Smooth muscle cell (in vitro differentiated cells): ENCODE measurements at regions not wholly inside any gene's neighbourhood (a gene's known extent, or its start where the extent isn't known, plus 50 kb on each side); places are given as distances from the start of the nearest gene placed in this dataset.

Source experiments
- DNase-seq: peaks from one replicate; lab custom pipeline; 2025; ENCODE audit not compliant: unreplicated experiment; lab: John Stamatoyannopoulos, UW
- H2AFZ ChIP-seq: fragments of 200-600 bp; sonication (generic); 2 replicates; pipeline ENCODE4 v1.6.0; 2016; ENCODE audit warnings: antibody characterized with exemption, low read depth, mild to moderate bottlenecking
- H3F3A ChIP-seq: fragments of 200-600 bp; sonication (generic); 2 replicates; pipeline ENCODE4 v1.6.0; 2017; ENCODE audit warnings: antibody characterized with exemption, low read depth
- H3K27ac ChIP-seq: fragments of 200-600 bp; sonication (generic); 2 replicates; pipeline ENCODE4 v1.5.1; 2016; ENCODE audit warnings: low read depth, mild to moderate bottlenecking
- H3K27me3 ChIP-seq: fragments of 200-600 bp; sonication (generic); 2 replicates; pipeline ENCODE4 v1.6.1; 2016; ENCODE audit warnings: low read depth, mild to moderate bottlenecking
- H3K36me3 ChIP-seq: fragments of 200-600 bp; sonication (generic); 2 replicates; pipeline ENCODE4 v1.5.1; 2016; ENCODE audit warnings: low read depth
- H3K4me1 ChIP-seq: fragments of 200-600 bp; sonication (generic); 2 replicates; pipeline ENCODE4 v1.5.1; 2016; ENCODE audit warnings: low read depth
- H3K4me2 ChIP-seq: fragments of 200-600 bp; sonication (generic); 2 replicates; pipeline ENCODE4 v1.6.0; 2016; ENCODE audit warnings: mild to moderate bottlenecking
- H3K4me3 ChIP-seq: fragments of 200-600 bp; sonication (generic); 2 replicates; pipeline ENCODE4 v1.5.1; 2016; ENCODE audit warnings: mild to moderate bottlenecking
- H3K79me2 ChIP-seq: fragments of 200-600 bp; sonication (generic); 2 replicates; pipeline ENCODE4 v1.6.0; 2016; ENCODE audit warnings: low read depth, mild to moderate bottlenecking
- H3K9ac ChIP-seq: fragments of 200-600 bp; sonication (generic); 2 replicates; pipeline ENCODE4 v1.6.0; 2016; ENCODE audit warnings: low read depth
- H3K9me3 ChIP-seq: fragments of 200-600 bp; sonication (generic); replicated peaks from 2 replicates; pipeline ENCODE4 v1.5.1; 2016; ENCODE audit warnings: low read depth
- H4K20me1 ChIP-seq: fragments of 200-600 bp; sonication (generic); 2 replicates; pipeline ENCODE4 v1.6.0; 2016; ENCODE audit warnings: low read depth
- CTCF ChIP-seq: fragments of 200-600 bp; sonication (generic); IDR thresholded peaks from 2 replicates; pipeline ENCODE4 v1.5.1; 2017; ENCODE audit warnings: borderline replicate concordance, mild to moderate bottlenecking, antibody characterized with exemption; ENCODE audit not compliant: insufficient read depth, poor library complexity, severe bottlenecking
- WGBS: methylation state at CpG from one replicate; pipeline ENCODE4 v1.1.7; 2016; ENCODE audit warnings: low lambda C conversion rate; 5-methylcytosine and 5-hydroxymethylcytosine counted together

GRCh38 chr5:167999182-167999581 lies 292.3 kb upstream of the WWC1 start:
- H2AFZ ChIP-seq = no peak overlapping the region
- no peaks in the 10 kb centered on the region for H3F3A ChIP-seq
- H3K9me3 ChIP-seq = no peaks in the 10 kb centered on the region
- H3K27ac ChIP-seq = no peak overlapping the region
- DNase-seq = no peak
- H3K4me3 ChIP-seq = no peak overlapping the region
- H3K27me3 ChIP-seq = no peaks in the 10 kb centered on the region
- TF ChIP-seq CTCF = no peak
- H3K4me1 ChIP-seq = no peaks in the 10 kb centered on the region
- H3K36me3 ChIP-seq = no peaks in the 10 kb centered on the region
- no peak overlapping the region for H3K4me2 ChIP-seq
- H4K20me1 ChIP-seq = no peaks in the 10 kb centered on the region
- H3K9ac ChIP-seq = no peak overlapping the region
- no peaks in the 10 kb centered on the region for H3K79me2 ChIP-seq
- 73% methylated on average over 2 of the region's 2 CpGs for WGBS

- no peaks in the 10 kb centered on the region for H3K36me3 ChIP-seq
- H3K4me3 ChIP-seq = no peak overlapping the region
- peaks cover 6% of the 10 kb centered on the region for H3F3A ChIP-seq
- no peak overlapping the region for H3K4me2 ChIP-seq
- H3K9me3 ChIP-seq = no peaks in the 10 kb centered on the region
- no peaks in the 10 kb centered on the region for H3K27me3 ChIP-seq
- H3K79me2 ChIP-seq = no peaks in the 10 kb centered on the region
- no peaks in the 10 kb centered on the region for H3K4me1 ChIP-seq
- H4K20me1 ChIP-seq = no peaks in the 10 kb centered on the region
- no peak overlapping the region for H2AFZ ChIP-seq
- no peak for DNase-seq
- no peak for TF ChIP-seq CTCF
- no peak overlapping the region for H3K27ac ChIP-seq
- H3K9ac ChIP-seq = no peak overlapping the region
- WGBS = 94% methylated on average over 2 of the region's 2 CpGs
Observed at GRCh38 chr5:168001318-168001717, 290.1 kb upstream of the WWC1 start.

GRCh38 chr5:168002116-168002515 lies 289.3 kb upstream of the WWC1 start:
- 95% methylated on average over 4 of the region's 4 CpGs for WGBS
- H3K4me1 ChIP-seq = peaks cover 4% of the 10 kb centered on the region

More at GRCh38 chr5:168002116-168002515, 289.3 kb upstream of the WWC1 start:
- no peaks in the 10 kb centered on the region for H4K20me1 ChIP-seq
- DNase-seq = no peak
- no peak overlapping the region for H3K4me2 ChIP-seq
- no peak overlapping the region for H2AFZ ChIP-seq
- H3K4me3 ChIP-seq = no peak overlapping the region
- no peaks in the 10 kb centered on the region for H3K79me2 ChIP-seq
- no peaks in the 10 kb centered on the region for H3K36me3 ChIP-seq
- no peak for TF ChIP-seq CTCF
- H3K9ac ChIP-seq = no peak overlapping the region
- peaks cover 6% of the 10 kb centered on the region for H3F3A ChIP-seq
- no peaks in the 10 kb centered on the region for H3K27me3 ChIP-seq
- no peak overlapping the region for H3K27ac ChIP-seq
- no peaks in the 10 kb centered on the region for H3K9me3 ChIP-seq
